Skeletal muscle cell (primary cell): ENCODE measurements at regions not wholly inside any gene's neighbourhood (a gene's known extent, or its start where the extent isn't known, plus 50 kb on each side); places are given as distances from the start of the nearest gene placed in this dataset.
"Not testable (repeated sequence)": the region's sequence is repeated elsewhere in the genome, so short reads cannot be mapped to it uniquely, and the experiment has no call there.

Experiments
- DNase-seq: peaks from one replicate; pipeline ENCODE4 v3.0.0-alpha.2; 2010; ENCODE audit warnings: low read depth
- H3K4me3 ChIP-seq: 2 replicates; pipeline ENCODE4 v1.5.1; 2011; ENCODE audit warnings: low read depth, mild to moderate bottlenecking, control low read depth, low read length, moderate library complexity

DNA sequence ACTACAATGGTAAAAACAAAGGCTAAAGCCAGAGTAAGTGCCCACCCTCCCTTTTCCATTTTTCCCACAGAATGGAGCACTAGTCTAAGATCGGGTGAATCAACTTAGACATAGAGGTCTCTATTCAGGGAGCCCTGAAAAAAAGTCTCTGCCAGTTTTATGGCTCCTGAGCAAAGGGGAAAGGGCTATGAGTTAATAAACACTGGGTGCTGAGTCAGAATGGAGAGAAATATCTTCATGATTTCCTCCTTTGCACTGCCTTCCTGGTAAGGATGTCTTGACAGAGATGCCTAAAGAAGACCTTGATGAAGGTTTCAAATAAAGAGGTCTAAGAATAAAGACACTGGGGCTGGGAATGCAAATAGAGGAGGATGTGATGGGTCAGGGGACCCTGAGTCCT, 607.4 kb upstream of the MBL2 start:
- H3K4me3 ChIP-seq: no peak overlapping the region
- no peak for DNase-seq

DNA sequence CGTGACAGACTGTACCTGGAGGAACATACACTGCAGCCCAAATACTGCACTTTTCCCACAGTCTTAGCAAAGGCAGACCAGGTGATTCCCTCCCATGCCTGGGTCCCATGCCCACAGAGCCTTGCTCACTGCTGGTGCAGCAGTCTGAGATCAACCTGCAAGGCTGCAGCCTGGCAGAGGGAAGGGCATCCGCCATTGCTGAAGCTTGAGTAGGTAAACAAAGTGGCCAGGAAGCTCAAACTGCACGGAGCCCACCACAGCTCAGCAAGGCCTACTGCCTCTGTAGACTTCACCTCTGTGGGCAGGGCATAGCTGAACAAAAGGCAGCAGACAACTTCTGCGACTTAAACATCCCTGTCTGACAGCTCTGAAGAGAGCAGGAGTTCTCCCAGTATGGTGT, 597.8 kb upstream of the MBL2 start:
- H3K4me3 ChIP-seq: no peak overlapping the region
- no peak for DNase-seq

DNA sequence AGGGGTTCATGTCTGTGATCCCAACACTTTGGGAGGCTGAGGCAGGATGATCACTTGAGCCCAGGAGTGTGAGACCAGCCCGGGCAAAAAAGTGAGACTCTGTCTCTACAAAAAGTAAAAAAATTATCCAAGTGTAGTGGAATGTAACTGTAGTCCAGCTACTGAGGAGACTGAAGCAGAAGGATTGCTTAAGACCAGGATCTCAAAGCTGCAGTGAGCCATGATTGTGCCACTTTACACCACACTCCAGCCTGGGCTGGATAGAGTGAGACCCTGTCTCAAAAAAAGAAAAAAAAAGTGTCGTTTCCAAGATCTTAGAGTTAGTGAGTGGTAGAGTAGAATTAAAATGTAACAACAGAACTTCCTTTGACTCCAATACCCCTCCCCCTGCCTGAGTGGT, 589.4 kb upstream of the MBL2 start:
- no peak overlapping the region for H3K4me3 ChIP-seq
- no peak for DNase-seq

DNA sequence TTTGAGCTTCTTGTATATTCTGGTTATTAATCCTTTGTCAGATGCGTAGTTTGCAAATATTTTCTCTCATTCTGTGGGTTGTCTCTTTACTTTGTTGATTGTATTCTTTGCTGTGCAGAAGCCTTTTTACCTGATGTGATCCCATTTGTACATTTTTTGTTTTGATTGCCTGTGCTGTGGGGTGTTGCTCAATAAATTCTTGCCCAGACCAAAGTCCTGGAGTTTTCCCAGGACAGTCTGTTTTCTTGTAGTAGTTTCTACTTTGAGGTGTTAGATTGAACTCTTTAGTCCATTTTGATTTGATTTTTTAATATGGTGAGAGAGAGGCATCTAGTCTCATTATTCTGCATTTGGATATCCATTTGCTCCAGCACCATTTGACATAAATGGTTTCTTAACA, 588.7 kb upstream of the MBL2 start:
- DNase-seq: no peak
- H3K4me3 ChIP-seq: no peak overlapping the region

DNA sequence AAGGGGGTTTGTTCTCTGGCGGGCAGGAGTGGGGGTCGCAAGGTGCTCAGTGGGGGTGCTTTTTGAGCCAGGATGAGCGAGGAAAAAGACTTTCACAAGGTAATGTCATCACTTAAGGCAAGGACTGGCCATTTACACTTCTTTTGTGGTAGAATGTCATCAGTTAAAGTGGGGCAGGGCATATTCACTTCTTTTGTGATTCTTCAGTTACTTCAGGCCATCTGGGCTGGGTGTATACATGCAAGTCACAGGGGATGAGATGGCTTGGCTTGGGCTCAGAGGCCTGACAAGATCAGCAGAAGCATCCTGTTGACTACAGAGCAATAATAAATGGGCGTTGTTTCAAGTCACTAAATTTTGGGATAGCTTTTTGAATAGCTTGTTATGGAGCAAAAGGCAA, 586.4 kb upstream of the MBL2 start:
- DNase-seq: not testable (repeated sequence)

DNA sequence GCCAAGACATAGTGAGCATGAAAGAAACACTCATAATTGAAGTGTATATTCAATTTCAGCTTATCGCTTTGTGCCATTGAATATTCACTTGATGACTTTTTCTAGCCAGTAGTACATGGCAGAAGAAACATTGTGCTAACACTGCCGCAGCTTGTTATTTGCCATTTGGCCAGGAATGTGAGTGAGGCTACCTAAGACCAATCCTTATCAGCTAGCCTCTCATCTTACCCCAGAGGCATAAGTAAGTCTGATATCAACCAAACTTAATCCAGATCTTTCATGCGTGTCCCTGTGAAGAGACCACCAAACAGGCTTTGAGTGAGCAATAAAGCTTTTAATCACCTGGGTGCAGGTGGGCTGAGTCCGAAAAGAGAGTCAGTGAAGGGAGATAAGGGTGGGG, 586.0 kb upstream of the MBL2 start:
- no peak for DNase-seq
- H3K4me3 ChIP-seq: no peak overlapping the region

More for the DNA sequence above, 586.4 kb upstream of the MBL2 start:
- H3K4me3 ChIP-seq: not testable (repeated sequence)

DNA sequence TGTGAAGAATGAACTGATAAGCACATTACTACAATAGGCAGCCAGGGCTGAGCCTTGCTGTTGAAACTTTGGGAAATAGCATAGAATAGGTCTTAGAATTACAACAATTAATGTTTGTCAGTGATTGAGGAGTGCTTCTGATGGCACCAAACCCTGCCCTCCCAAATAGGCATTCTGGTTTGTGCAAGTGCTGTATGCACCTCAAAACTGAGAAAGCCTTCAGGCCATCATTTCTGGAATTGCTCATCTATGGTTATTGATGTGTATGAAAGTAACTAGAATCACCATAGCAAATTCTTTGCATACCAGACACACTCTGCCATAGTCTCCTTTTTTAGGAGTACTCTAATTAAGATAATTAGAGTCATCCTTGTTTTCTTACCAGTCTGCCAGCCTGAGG, 585.0 kb upstream of the MBL2 start:
- no peak overlapping the region for H3K4me3 ChIP-seq

DNA sequence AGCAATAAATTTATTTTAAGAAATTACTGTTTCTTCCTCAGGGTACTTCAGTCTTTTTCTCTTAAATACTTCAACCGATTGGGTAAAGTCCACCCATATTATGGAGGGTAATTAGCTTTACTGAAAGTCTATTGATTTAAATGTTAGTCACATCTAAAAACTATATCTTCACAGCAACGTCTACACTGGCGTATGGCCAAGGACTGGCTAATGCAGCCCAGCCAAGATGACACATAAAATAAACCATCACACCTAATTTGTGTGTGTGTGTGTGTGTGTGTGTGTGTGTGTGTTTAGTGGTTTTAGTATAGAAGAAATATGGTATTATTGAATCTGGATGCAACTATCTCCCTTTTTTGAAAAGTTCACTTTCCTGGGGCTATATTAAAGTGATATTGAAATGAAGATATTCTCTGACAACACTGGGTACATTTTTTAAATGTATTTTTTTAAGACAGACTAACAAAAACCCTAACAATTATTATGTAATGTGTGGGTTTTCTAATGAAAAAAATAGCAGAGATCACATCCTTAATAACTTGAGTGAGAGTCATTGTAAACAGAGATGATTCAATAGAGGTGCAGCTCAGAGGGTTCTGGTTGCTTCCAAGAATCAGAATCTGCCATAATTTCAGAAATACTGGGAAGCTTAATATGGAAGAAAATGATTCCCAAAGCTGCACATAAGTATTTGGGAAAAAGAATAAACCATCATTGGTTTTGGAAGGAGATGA, 584.2 kb upstream of the MBL2 start:
- DNase-seq: no peak
- no peak overlapping the region for H3K4me3 ChIP-seq

More for the DNA sequence above, 585.0 kb upstream of the MBL2 start:
- no peak for DNase-seq

DNA sequence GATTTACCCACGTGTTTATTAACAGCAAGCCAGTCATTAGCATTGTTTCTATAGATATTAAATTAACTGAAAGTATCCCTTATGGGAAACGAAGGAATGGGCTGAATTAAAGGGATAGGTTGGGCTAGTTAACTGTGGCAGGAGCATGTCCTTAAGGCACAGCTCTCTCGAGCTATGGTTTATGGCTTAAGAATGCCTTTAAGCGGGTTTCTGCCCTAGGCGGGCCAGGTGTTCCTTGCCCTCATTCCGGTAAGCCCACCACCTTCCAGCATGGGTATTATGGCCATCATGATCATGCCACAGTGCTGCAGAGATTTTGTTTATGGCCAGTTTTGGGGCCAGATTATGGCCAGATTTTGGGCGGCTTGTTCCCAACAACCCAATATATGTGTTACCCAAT, 569.9 kb upstream of the MBL2 start:
- not testable (repeated sequence) for H3K4me3 ChIP-seq, DNase-seq

DNA sequence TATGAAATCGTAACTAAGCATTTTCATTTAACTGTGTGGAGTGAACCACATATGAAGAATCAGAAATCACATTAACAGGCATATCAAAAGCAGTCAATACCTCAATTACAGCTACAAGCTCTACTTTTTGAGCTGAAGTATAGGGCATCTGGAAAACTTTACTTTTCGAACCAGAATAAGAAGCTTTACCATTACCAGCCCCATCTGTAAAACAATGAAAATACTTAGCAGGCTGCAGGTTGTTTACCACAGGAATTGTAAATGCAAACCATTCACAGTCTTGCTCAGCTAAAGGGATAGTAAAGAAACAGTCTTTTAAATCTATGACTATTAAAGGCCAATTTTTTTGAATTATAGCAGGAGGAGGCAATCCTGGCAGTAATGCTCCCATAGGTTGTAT, 565.6 kb upstream of the MBL2 start:
- not testable (repeated sequence) for DNase-seq, H3K4me3 ChIP-seq

DNA sequence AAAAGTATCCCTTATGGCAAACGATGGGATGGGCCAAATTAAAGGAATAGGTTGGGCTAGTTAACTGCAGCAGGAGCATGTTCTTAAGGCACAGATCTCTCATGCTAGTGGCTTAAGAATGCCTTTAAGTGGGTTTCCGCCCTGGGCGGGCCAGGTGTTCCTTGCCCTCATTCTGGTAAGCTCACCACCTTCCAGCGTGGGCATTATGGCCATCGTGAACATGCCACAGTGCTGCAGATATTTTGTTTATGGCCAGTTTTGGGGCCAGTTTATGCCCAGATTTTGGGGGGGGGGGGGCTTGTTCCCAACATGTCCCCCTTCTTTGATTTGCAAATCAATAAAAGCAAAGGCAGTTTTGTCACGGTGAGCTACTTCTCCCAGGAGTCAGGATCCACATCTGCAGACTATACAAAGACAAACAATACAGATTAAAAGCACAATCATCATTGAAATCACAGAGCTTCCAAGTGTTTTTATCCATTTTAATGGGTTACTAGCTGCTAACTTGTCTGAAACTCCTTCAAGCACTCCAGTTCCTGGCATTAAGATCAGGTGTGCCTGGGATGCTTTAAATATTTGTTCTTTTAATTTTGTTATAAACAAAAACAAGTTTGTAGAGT, 563.3 kb upstream of the MBL2 start:
- not testable (repeated sequence) for DNase-seq, H3K4me3 ChIP-seq

DNA sequence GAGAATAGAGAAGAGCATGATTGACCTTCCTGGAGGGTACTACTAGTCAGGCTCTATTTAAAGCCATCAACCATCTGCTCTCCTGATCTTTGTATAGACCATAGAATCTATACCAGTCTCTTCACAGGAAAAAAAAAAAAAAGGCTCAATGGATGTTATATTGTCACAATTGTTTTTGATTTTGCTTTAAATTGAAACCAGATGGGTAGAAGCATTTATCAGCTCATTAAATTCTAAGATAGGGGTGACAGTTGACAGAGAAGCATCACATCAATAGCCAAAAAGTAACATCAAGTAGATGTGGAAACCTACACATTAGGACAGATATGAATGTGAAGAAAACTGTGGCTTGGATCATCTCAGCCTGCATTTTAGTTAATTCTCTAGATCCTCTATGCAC, 558.9 kb upstream of the MBL2 start:
- DNase-seq: no peak

DNA sequence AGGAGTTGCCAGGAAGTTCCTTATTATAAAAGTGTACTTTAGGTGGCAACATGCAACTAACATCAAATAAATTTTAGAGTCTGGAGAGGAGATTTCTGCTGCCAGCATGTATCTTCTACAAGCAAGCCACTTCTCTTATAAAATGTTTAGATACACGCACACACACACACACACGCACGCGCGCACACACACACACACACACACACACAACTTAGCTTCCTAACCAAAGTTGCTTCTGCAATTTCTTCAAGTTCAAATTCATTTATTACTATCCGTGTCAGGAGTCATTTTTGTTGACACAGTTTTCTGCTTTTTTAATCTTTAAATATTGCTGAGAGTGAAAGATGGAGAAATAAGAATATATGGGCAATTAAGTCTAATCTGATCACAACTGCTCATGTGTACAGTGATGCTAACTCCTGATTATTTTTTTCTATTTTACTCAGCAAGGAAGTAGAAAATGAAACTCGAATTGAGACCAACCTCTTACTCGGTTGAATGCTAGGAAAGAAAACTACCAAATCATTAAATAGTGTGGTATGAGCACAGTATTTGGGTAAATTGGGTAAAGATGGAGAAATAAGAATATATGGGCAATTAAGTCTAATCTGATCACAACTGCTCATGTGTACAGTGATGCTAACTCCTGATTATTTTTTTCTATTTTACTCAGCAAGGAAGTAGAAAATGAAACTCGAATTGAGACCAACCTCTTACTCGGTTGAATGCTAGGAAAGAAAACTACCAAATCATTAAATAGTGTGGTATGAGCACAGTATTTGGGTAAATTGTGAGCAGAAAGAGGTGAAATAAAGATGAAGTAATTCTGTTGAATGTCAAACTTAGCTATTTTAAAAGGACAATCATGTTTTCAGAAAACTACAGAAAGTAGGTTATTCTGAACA, 554.1 kb upstream of the MBL2 start:
- DNase-seq, H3K4me3 ChIP-seq: not testable (repeated sequence)

More for the DNA sequence above, 558.9 kb upstream of the MBL2 start:
- no peak overlapping the region for H3K4me3 ChIP-seq

DNA sequence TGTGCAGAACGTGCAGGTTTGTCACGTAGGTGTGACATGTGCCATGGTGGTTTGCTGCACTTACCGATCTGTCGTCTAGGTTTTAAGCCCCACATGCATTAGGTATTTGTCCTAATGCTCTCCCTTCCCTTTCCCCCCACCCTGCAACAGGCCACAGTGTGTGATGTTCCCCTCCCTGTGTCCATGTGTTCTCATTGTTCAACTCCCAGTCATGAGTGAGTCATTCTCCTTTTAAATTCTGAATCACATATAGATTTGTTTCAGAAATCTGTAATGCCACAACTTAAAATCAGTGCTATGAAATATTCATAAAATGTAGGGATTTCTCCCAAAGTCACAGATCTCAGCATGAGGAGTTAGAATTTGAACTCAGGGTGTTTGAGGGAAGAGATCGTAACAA, 552.5 kb upstream of the MBL2 start:
- H3K4me3 ChIP-seq: no peak overlapping the region
- peak; percentile 10 for DNase-seq

DNA sequence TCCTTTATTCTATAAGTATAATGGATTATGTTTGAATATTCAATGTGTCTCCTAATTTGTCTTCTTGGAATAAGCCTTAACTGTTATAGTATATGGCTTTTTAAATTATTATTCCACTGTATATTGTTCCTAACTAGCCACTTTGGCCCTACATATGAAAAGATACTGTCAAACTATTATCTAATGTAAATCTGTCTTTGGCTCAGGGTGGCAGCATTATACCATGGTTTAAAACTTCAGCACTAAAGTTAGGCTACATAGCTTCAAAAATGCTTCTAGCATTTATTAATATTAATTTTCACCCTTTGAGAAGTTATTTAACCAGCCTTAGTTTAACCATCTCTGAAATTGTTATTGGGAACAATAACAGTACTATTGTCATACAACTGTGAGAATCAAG, 543.1 kb upstream of the MBL2 start:
- no peak for DNase-seq
- H3K4me3 ChIP-seq: no peak overlapping the region

DNA sequence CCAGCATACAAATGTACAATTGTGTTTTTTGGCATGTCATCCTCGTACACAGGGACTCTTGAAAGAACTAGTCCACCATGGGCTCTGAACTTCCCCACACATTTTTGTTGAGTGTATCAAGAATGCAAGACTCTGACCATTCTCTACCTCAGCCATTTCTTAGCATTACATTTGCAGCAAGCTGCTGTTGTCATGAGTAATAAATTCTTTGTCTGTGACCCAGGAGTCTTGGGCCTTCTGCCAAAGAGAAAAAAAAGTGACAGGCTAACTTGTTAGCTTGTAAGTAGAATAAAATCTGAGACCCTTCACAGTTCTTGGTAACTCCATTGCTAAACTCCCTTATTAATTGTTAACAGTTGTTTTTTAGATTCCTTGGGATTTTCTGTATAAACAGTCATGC, 542.3 kb upstream of the MBL2 start:
- no peak overlapping the region for H3K4me3 ChIP-seq
- peak; percentile 92 for DNase-seq

DNA sequence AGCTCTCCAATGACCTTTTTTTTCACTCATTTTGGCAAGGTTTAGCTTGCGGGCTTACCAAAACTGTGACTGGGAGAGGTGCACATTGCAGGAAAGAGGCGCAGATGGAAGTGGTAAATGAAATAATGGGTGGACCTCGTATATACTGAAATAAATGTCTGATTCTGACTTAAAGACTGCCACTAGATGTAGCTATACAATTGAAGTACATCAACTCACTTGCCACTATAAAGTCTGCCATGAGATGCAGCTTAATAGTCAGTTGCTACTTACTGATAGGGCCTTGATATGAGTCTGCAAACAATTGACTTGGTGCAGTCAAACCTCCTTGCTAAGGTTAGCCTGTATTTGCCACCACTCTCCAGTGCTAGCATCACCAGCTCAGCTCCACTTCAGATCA, 525.9 kb upstream of the MBL2 start:
- H3K4me3 ChIP-seq: no peak overlapping the region
- no peak for DNase-seq

DNA sequence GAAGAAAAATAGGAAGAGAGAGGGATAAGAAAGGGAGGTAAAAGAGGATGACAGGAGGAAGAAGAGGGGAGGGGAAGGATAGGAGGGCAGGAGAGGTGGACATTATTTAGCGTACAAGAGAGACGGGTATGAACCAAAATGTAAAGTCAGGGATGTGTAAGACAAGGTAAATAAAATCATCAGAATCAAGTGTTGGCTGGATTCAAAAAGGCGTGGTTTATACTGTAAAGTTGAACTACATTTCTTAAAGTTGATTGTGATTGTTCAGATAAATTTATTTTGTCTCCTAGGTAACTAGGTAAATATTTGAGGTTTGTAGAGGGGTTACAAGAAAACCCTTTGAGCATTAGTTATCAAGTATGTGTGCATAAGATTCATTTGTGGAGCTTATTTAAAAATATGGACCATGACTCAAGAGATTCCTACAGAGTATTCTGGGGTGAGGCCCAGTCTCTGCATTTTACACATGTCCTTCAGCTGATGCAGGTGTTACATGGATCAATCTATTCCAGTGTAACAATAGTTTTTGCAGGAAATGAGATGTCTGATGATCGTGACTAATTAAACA, 512.1 kb upstream of the MBL2 start:
- H3K4me3 ChIP-seq: no peak overlapping the region
- no peak for DNase-seq

DNA sequence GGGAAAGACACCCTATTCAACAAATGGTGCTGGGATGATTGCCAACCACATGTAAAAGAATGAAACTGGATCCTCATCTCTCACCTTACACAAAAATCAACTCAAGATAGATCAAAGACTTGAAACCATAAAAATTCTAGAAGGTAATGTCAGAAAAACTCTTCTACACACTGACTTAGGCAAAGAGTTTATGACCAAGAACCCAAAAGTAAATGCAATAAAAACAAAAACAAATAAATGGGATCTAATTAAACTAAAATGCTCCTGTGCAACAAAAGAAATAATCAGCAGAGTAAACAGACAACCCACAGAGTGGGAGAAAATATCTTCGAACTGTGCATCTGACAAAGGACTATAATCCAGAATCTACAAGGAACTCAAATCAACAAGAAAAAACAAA, 504.2 kb upstream of the MBL2 start:
- DNase-seq: no peak
- H3K4me3 ChIP-seq: no peak overlapping the region

DNA sequence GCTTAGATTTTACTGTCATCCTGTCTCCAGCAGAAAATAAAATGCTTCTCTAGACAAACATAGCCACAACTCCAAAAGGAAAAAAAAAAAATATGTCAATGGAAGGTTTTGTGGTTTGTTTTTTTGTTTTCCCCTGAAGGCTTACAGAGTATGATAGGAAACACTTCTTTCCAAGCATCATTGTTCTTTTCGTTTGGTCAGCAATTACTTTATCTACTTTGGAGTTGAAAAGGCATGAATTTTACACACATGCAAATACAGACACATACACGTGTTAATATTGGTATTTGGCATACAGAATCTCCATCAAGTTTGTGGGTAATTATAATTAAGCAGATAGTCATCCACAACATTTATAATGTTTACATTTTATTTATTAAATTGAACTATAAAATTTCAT, 496.9 kb upstream of the MBL2 start:
- no peak overlapping the region for H3K4me3 ChIP-seq
- DNase-seq: no peak
